ENCODE measurements at regions not wholly inside any gene's neighbourhood (a gene's known extent, or its start where the extent isn't known, plus 50 kb on each side); places are given as distances from the start of the nearest gene placed in this dataset.

GRCh38 chr2:3062476-3063260, 314.9 kb downstream of the EIPR1 start:
- DNase-seq (ENCODE audit: low read depth), result no peak

- DNase-seq (ENCODE audit: low read depth), result no peak
These were observed 317.6 kb downstream of the EIPR1 start for GRCh38 chr2:3060049-3060448.

GRCh38 chr2:3059141-3059925, 318.3 kb downstream of the EIPR1 start:
- no peak for DNase-seq (ENCODE audit: low read depth)

GRCh38 chr2:3054066-3054465, 323.6 kb downstream of the EIPR1 start:
- no peak for DNase-seq (ENCODE audit: low read depth)

- DNase-seq (ENCODE audit: low read depth), result no peak
These were observed 326.4 kb downstream of the EIPR1 start for GRCh38 chr2:3051266-3051665.

GRCh38 chr2:3046170-3046865, 331.3 kb downstream of the EIPR1 start:
- DNase-seq (ENCODE audit: low read depth), result no peak

- no peak for DNase-seq (ENCODE audit: low read depth)
These were observed 332.2 kb downstream of the EIPR1 start for GRCh38 chr2:3045318-3045921.

GRCh38 chr2:3044587-3045317, 332.9 kb downstream of the EIPR1 start:
- DNase-seq (ENCODE audit: low read depth), result no peak

GRCh38 chr2:3043726-3044125, 333.9 kb downstream of the EIPR1 start:
- no peak for DNase-seq (ENCODE audit: low read depth)

GRCh38 chr2:3042601-3043585, 334.7 kb downstream of the EIPR1 start:
- DNase-seq (ENCODE audit: low read depth), result no peak

GRCh38 chr2:3041841-3042600, 335.6 kb downstream of the EIPR1 start:
- no peak for DNase-seq (ENCODE audit: low read depth)

- no peak for DNase-seq (ENCODE audit: low read depth)
These were observed 336.4 kb downstream of the EIPR1 start for GRCh38 chr2:3041246-3041645.

GRCh38 chr2:3040496-3041140, 337.0 kb downstream of the EIPR1 start:
- no peak for DNase-seq (ENCODE audit: low read depth)

GRCh38 chr2:3040066-3040428, 337.6 kb downstream of the EIPR1 start:
- DNase-seq (ENCODE audit: low read depth), result no peak

- no peak for DNase-seq (ENCODE audit: low read depth)
These were observed 338.2 kb downstream of the EIPR1 start for GRCh38 chr2:3039188-3040065.

GRCh38 chr2:3038636-3039035, 339.0 kb downstream of the EIPR1 start:
- DNase-seq (ENCODE audit: low read depth), result no peak

GRCh38 chr2:3037196-3038194, 340.1 kb downstream of the EIPR1 start:
- DNase-seq (ENCODE audit: low read depth), result no peak
